Adrenal gland (tissue), 9 donors: ENCODE measurements at regions not wholly inside any gene's neighbourhood (a gene's known extent, or its start where the extent isn't known, plus 50 kb on each side); places are given as distances from the start of the nearest gene placed in this dataset.

Source experiments
- DNase-seq, 7 donors: peaks; one replicate each; pipeline ENCODE4 v3.0.0-alpha.2; 2019 to 2020
- H3K27ac ChIP-seq, 5 donors: fragments of 200-600 bp; sonication (generic) in 4 of 5; 1 replicate in 3 of 5; 2 replicates in 2 of 5; pipeline versions ENCODE4 v1.5.1 to v1.8.0; 2016 to 2020; ENCODE audit warnings: mild to moderate bottlenecking in 1 of 5
- H3K27me3 ChIP-seq: fragments of 200-600 bp; 2 replicates; pipeline ENCODE4 v1.8.0; 2021
- H3K36me3 ChIP-seq, 2 donors: fragments of 200-600 bp; replicated peaks in 1 of 2; 1 replicate in 1 of 2; 2 replicates in 1 of 2; pipeline versions ENCODE4 v1.5.1 to v1.8.0; 2018 to 2022
- H3K4me1 ChIP-seq, 2 donors: fragments of 200-600 bp; replicated peaks in 1 of 2; 1 replicate in 1 of 2; 2 replicates in 1 of 2; pipeline versions ENCODE4 v1.5.1 to v1.8.0; 2018 to 2021
- H3K4me3 ChIP-seq, 4 donors: fragments of 200-600 bp; sonication (generic) in 3 of 4; one replicate each; pipeline ENCODE4 v1.5.1; 2016 to 2018
- H3K9me3 ChIP-seq, 3 donors: fragments of 200-600 bp; sonication (generic) in 1 of 3; replicated peaks in 1 of 3; 1 replicate in 2 of 3; 2 replicates in 1 of 3; pipeline versions ENCODE4 v1.5.1 to v1.8.0; 2016 to 2021
- POLR2A ChIP-seq, 2 donors: fragments of 450-650 bp; IDR thresholded peaks; one replicate each; pipeline ENCODE4 v1.6.1; 2017; ENCODE audit warnings: antibody characterized with exemption in 2 of 2, mild to moderate bottlenecking in 2 of 2, moderate library complexity in 1 of 2
- WGBS, 4 donors: extraction: QIAGEN DNeasy Blood & Tissue Kit in 2 of 4; methylation state at CpG; one replicate each; pipeline versions ENCODE4 v1.1.5 to v1.1.7; 2013 to 2017; 5-methylcytosine and 5-hydroxymethylcytosine counted together
- intact Hi-C, 2 donors: fragments of 100-400 bp; cut with DNase I; formaldehyde crosslinking; loops; one replicate each; pipeline versions ENCODE4 v1.14.1 to v1.15.0; 2022 to 2023
- TF ChIP-seq, protein P1 (sequence below), 6 experiments: fragments of 450-650 bp in 4 of 6; fragments of 200-600 bp in 2 of 6; sonication (generic) in 1 of 6; IDR thresholded peaks; 1 replicate in 5 of 6; 2 replicates in 1 of 6; pipeline versions ENCODE4 v1.5.1 to v1.8.0; 2016 to 2021; ENCODE audit warnings: antibody characterized with exemption in 6 of 6, mild to moderate bottlenecking in 2 of 6, moderate library complexity in 1 of 6
- donor health status: healthy with polysubstance abuse.
- donor health status: Bipolar disorder and iron deficiency.
- donor health status: DM: yes; HTN: yes; CAD: no.
- donor health status: DM: no; HTN: no; CAD: no.
- donor health status: DM: no; HTN: no; CAD: no.

DNA sequence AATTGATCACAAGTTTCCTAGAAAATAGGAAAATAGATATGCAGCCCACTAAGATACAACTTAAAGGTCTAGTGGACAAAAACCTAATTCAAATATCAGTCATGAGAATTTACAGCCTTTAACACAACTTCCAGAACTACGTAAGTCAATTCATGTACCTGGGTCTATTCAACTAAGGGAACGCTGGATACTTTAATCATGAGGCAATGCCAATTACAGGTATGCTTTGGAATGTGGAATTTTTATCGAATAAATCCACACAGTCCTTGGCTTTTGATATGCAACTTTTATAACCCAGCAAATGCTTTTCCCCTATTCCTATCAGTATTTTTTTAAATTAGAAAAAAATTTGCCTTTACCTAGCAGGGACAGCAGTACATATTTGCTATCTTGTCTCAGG is 289.5 kb upstream of the FAT3 start:
- WGBS, 4 donors = 85 to 92% (median 89%) methylated on average over 3 of the region's 3 CpGs
- TF ChIP-seq, protein P1, sequence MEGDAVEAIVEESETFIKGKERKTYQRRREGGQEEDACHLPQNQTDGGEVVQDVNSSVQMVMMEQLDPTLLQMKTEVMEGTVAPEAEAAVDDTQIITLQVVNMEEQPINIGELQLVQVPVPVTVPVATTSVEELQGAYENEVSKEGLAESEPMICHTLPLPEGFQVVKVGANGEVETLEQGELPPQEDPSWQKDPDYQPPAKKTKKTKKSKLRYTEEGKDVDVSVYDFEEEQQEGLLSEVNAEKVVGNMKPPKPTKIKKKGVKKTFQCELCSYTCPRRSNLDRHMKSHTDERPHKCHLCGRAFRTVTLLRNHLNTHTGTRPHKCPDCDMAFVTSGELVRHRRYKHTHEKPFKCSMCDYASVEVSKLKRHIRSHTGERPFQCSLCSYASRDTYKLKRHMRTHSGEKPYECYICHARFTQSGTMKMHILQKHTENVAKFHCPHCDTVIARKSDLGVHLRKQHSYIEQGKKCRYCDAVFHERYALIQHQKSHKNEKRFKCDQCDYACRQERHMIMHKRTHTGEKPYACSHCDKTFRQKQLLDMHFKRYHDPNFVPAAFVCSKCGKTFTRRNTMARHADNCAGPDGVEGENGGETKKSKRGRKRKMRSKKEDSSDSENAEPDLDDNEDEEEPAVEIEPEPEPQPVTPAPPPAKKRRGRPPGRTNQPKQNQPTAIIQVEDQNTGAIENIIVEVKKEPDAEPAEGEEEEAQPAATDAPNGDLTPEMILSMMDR (IDR thresholded peaks at IDR 0.05) = no peak
- no peak for TF ChIP-seq POLR2A (IDR thresholded peaks at IDR 0.05)
- H3K4me3 ChIP-seq = no peak overlapping the region
- no peaks in the 10 kb centered on the region for H3K4me1 ChIP-seq
- H3K27me3 ChIP-seq = no peaks in the 10 kb centered on the region
- no peak for DNase-seq
- no peak overlapping the region for H3K27ac ChIP-seq
- intact Hi-C loops = no loop called here
- no peaks in the 10 kb centered on the region for H3K36me3 ChIP-seq
- H3K9me3 ChIP-seq = no peaks in the 10 kb centered on the region

GRCh38 chr11:91932151-91932821 is 292.3 kb upstream of the FAT3 start:
- 69 to 82% (median 74%) methylated on average over 6 to 11 of the region's 11 CpGs for WGBS, 4 donors
- H3K4me3 ChIP-seq = no peak overlapping the region
- no peaks in the 10 kb centered on the region for H3K9me3 ChIP-seq

GRCh38 chr11:91927448-91927847 is 297.2 kb upstream of the FAT3 start:
- TF ChIP-seq POLR2A (IDR thresholded peaks at IDR 0.05) = no peak
- TF ChIP-seq, protein P1 (IDR thresholded peaks at IDR 0.05) = no peak
- Histone ChIP-seq H3K9me3 (no peaks in the 10 kb centered on the region), H3K27ac (no peak overlapping the region), H3K36me3 (no peaks in the 10 kb centered on the region), H3K4me1 (no peaks in the 10 kb centered on the region), H3K27me3 (no peaks in the 10 kb centered on the region), H3K4me3 (no peak overlapping the region)
- no peak for DNase-seq
- WGBS, 4 donors = 62 to 80% (median 76%) methylated on average over 2 of the region's 2 CpGs
- intact Hi-C loops = no loop called here

More at GRCh38 chr11:91932151-91932821, 292.3 kb upstream of the FAT3 start:
- DNase-seq = peak in 1 of 7 donors; percentile 55
- no peak overlapping the region for H3K27ac ChIP-seq
- no peaks in the 10 kb centered on the region for H3K27me3 ChIP-seq
- H3K36me3 ChIP-seq = no peaks in the 10 kb centered on the region
- intact Hi-C loops = no loop called here
- TF ChIP-seq, protein P1 (IDR thresholded peaks at IDR 0.05) = no peak
- TF ChIP-seq POLR2A (IDR thresholded peaks at IDR 0.05) = no peak
- no peaks in the 10 kb centered on the region for H3K4me1 ChIP-seq

GRCh38 chr11:91926965-91927364 is 297.7 kb upstream of the FAT3 start:
- no peaks in the 10 kb centered on the region for H3K27me3 ChIP-seq
- H3K4me3 ChIP-seq = no peak overlapping the region
- peak in 6 of 7 donors; percentile 39 to 86 (median 68) for DNase-seq
- WGBS, 4 donors = 11 to 26% (median 22%) methylated on average over 1 of the region's 1 CpG
- H3K27ac ChIP-seq = no peak overlapping the region
- no peaks in the 10 kb centered on the region for H3K4me1 ChIP-seq
- no peak for TF ChIP-seq POLR2A (IDR thresholded peaks at IDR 0.05)
- TF ChIP-seq, protein P1 (IDR thresholded peaks at IDR 0.05) = no peak
- no peaks in the 10 kb centered on the region for H3K9me3 ChIP-seq
- intact Hi-C loops = no loop called here
- no peaks in the 10 kb centered on the region for H3K36me3 ChIP-seq
